ENCODE measurements at regions not wholly inside any gene's neighbourhood (a gene's known extent, or its start where the extent isn't known, plus 50 kb on each side); places are given as distances from the start of the nearest gene placed in this dataset.

DNA sequence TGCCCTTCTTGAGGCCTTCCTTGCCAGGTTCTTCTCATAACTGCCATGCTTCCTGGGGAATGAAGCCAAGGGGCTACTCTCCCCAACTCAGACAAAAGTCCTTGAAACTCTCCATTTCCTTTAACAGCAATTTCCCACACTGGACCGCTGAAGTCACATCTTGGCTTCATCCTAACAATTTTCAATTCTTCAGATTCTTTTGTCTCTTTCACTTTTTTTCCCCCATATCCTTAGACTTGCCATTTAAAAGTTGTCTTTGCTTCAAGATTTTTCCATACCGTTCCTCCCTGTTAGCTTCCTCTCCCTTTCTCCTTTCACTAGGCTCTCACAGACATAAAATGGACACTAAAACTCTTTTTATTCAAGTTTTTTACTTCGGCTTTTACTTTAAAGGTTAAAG is 93.1 kb upstream of the ITGA1 start:
- no peak for DNase-seq
- Histone ChIP-seq H3K27ac (no peak overlapping the region), H3K9me3 (no peaks in the 10 kb centered on the region), H3K27me3 (no peaks in the 10 kb centered on the region), H3K4me1 (peaks cover 0 to 8% of the 10 kb centered on the region in 2 donors), H3K4me3 (replicated peaks in 1 of 3) (no peak overlapping the region), H3K36me3 (no peaks in the 10 kb centered on the region)
- 64 to 73% methylated on average over 3 of the region's 3 CpGs for WGBS, 2 donors
- intact Hi-C loops (cut with DNase I) = no loop called here
- TF ChIP-seq POLR2A (IDR thresholded peaks at IDR 0.05) = no peak
- TF ChIP-seq, protein P1, sequence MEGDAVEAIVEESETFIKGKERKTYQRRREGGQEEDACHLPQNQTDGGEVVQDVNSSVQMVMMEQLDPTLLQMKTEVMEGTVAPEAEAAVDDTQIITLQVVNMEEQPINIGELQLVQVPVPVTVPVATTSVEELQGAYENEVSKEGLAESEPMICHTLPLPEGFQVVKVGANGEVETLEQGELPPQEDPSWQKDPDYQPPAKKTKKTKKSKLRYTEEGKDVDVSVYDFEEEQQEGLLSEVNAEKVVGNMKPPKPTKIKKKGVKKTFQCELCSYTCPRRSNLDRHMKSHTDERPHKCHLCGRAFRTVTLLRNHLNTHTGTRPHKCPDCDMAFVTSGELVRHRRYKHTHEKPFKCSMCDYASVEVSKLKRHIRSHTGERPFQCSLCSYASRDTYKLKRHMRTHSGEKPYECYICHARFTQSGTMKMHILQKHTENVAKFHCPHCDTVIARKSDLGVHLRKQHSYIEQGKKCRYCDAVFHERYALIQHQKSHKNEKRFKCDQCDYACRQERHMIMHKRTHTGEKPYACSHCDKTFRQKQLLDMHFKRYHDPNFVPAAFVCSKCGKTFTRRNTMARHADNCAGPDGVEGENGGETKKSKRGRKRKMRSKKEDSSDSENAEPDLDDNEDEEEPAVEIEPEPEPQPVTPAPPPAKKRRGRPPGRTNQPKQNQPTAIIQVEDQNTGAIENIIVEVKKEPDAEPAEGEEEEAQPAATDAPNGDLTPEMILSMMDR (IDR thresholded peaks at IDR 0.05) = no peak

DNA sequence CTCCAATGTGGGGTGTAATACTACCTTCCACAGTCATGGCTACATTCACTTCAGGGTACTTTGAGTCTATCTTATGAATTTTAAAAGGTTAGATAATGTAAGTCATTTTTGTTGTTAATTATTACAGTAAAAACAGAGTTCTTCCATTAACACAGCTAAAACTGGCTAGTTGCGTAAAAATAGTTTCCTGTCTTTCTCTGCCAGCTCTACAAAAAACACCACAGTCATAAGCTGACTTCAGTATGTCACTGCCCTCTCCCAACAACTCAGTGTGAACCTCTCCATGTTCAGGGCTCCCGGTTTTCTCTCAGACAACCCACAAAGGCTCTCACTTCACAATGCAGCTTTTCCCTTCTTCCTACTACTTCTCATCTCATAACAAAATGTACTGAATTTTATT is 84.8 kb upstream of the ITGA1 start:
- no peaks in the 10 kb centered on the region for H3K9me3 ChIP-seq
- H3K27ac ChIP-seq = peak overlapping the region in 1 of 3 donors; percentile 8
- intact Hi-C loops (cut with DNase I) = no loop called here
- no peak for DNase-seq
- TF ChIP-seq POLR2A (IDR thresholded peaks at IDR 0.05) = peak in 1 of 2 donors; percentile 7
- TF ChIP-seq, protein P1 (IDR thresholded peaks at IDR 0.05) = no peak
- WGBS, 2 donors = 54 to 63% methylated on average over 2 of the region's 2 CpGs
- no peaks in the 10 kb centered on the region for H3K4me1 ChIP-seq
- no peaks in the 10 kb centered on the region for H3K27me3 ChIP-seq
- H3K36me3 ChIP-seq = no peaks in the 10 kb centered on the region
- H3K4me3 ChIP-seq (replicated peaks in 1 of 3) = no peak overlapping the region

DNA sequence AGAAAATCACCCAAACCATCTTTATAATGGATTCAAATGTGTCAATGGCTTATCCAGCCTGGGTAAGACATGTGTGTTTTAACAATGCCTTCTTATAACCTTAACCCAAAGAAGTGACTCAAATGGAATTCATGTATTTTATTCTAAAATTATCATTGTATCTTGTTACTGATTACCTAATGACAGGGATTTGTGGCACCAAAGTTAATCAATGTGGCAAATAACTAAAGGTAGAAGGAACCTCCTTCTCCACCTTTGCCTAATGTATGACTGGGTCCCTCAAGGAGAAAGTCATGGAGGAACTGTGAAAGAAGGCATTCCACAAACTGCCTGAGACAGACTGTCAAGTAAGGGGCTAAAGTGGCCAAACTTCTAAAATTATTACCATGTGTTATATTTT is 84.4 kb upstream of the ITGA1 start:
- Histone ChIP-seq H3K4me1 (no peaks in the 10 kb centered on the region), H3K27ac (peak overlapping the region in 1 of 3 donors; percentile 8)

DNA sequence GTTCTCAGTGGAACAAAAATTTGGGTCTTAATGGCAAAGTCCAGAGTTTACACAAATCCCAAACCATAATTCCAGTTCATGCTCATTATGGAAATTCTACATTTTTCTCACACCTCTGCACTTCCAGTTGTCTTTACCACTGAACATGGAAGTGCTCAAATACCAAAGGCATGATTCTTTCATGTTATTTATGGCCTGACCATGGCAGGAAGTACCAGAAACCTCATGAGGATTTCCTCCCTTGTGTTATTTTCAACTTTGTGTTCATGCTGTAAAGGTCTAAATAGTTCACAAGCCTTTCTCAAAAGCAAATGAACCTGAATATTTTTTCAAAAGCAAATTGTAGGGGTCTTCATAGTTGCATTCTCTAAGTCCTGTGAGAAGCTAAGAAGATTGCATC is 82.0 kb upstream of the ITGA1 start:
- H3K27me3 ChIP-seq = no peaks in the 10 kb centered on the region
- intact Hi-C loops (cut with DNase I) = no loop called here
- no peak for TF ChIP-seq POLR2A (IDR thresholded peaks at IDR 0.05)
- TF ChIP-seq, protein P1 (IDR thresholded peaks at IDR 0.05) = no peak
- no peaks in the 10 kb centered on the region for H3K36me3 ChIP-seq
- no peak overlapping the region for H3K4me3 ChIP-seq (replicated peaks in 1 of 3)
- no peak overlapping the region for H3K27ac ChIP-seq
- no peak for DNase-seq
- H3K9me3 ChIP-seq = no peaks in the 10 kb centered on the region
- H3K4me1 ChIP-seq = peaks cover 0 to 18% of the 10 kb centered on the region in 2 donors

More for the DNA sequence above, 84.4 kb upstream of the ITGA1 start:
- Histone ChIP-seq H3K27me3 (no peaks in the 10 kb centered on the region), H3K36me3 (no peaks in the 10 kb centered on the region), H3K9me3 (no peaks in the 10 kb centered on the region), H3K4me3 (replicated peaks in 1 of 3) (no peak overlapping the region)
- DNase-seq = no peak
- no peak for TF ChIP-seq POLR2A (IDR thresholded peaks at IDR 0.05)
- TF ChIP-seq, protein P1 (IDR thresholded peaks at IDR 0.05) = no peak
- intact Hi-C loops (cut with DNase I) = no loop called here

DNA sequence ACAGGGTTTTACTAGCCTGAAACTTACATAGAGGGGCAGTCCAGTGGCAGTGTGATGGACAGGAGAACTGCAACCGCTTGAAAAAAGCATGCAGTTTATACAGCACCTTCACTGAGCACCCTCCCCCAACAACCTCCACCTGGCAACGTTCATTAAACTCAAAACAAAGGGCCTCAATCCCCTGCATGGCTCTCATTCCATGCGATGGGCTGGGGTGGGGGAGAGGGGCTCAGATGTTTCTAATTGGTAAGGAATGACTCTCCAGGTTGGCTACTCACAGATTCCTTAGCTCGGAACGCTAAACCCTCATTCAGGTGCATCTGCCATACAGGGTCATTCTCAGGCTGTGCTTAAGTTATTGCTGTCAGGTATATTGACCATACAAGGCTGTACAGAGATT is 80.9 kb upstream of the ITGA1 start:
- no peaks in the 10 kb centered on the region for H3K36me3 ChIP-seq
- WGBS, 2 donors = 45 to 49% methylated on average over 5 of the region's 5 CpGs
- H3K9me3 ChIP-seq = no peaks in the 10 kb centered on the region
- no peaks in the 10 kb centered on the region for H3K27me3 ChIP-seq
- DNase-seq = no peak
- intact Hi-C loops (cut with DNase I) = no loop called here
- H3K4me3 ChIP-seq (replicated peaks in 1 of 3) = no peak overlapping the region
- peaks cover 0 to 18% of the 10 kb centered on the region in 2 donors for H3K4me1 ChIP-seq
- no peak for TF ChIP-seq POLR2A (IDR thresholded peaks at IDR 0.05)
- TF ChIP-seq, protein P1 (IDR thresholded peaks at IDR 0.05) = no peak
- no peak overlapping the region for H3K27ac ChIP-seq
